NCI-H1694 (cell line): ENCODE measurements at regions not wholly inside any gene's neighbourhood (a gene's known extent, or its start where the extent isn't known, plus 50 kb on each side); places are given as distances from the start of the nearest gene placed in this dataset.
"Not testable (repeated sequence)": the region's sequence is repeated elsewhere in the genome, so short reads cannot be mapped to it uniquely, and the experiment has no call there.

ENCODE experiments used
- DNase-seq: peaks from one replicate; lab custom pipeline; 2025; lab: John Stamatoyannopoulos, UW

DNA sequence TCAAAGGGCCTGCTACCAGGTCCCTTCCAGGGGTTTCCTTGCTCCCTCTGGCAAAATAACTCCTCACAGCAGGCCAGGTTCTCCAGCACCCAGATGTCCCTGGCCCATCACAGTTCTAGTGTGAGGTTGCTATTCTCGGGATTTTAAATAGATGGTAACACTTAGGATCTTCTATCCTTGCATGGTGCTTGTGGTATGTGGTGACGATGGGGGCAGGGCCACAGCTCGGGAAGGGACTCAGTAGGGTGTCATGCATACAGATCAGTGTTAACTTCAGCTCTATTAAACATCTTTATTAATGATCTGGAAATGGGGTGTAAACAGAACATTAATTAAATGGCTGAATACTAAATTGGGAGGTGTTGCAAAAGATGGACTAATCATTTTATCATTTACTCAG lies 323.8 kb downstream of the QKI start:
- no peak for DNase-seq

GRCh38 chr6:163735076-163735475 lies 320.6 kb downstream of the QKI start:
- DNase-seq: no peak

DNA sequence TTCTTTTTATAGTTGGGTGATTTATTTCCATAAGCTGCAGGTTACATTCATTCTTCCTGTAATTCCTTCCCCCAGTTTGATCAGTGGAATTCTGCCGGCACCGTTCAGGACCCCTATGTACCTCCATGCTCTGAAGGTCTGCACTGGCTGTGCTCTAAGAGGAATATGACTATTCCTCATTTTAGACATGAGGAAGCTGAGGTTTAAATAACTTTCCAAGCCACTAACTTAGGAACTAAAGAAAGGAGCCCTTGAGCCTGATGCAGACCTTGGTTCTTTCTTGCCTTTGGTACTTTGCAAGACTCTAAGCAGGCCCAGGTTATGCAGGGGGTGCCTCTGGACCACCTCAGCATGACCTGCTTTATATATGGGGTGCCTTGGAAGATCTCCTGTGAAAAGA lies 318.5 kb downstream of the QKI start:
- DNase-seq: no peak

DNA sequence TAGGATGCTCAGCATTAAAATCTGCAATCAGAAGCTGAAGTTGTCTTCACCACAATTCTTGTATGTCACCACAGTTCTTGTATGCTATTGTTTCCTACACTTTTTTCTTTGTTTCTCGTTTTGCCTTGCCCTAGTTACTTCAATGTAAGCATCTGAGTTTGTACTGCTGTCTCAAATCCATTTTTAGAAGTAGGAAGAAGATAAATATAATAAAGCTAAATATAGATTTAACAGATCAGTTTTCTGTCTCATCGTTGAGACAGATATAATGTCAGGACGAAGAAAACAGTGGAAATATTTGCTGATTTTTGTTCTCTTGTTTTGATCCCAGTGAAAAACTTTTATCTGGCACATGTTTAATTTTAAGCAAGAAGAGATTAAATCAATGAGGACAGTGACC lies 318.0 kb downstream of the QKI start:
- no peak for DNase-seq

DNA sequence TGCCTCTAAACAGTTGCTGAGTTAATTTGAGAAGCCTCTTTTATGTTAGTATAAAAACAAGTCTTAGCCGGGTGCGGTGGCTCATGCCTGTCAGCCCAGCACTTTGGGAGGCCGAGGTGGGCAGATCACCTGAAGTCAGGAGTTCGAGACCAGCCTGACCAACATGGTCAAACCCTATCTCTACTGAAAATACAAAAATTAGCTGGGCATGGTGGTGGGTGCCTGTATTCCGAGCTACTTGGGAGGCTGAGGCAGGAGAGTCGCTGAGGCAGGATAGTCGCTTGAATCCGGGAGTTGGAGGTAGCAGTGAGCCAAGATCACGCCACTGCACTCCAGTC lies 317.5 kb downstream of the QKI start:
- DNase-seq: not testable (repeated sequence)

DNA sequence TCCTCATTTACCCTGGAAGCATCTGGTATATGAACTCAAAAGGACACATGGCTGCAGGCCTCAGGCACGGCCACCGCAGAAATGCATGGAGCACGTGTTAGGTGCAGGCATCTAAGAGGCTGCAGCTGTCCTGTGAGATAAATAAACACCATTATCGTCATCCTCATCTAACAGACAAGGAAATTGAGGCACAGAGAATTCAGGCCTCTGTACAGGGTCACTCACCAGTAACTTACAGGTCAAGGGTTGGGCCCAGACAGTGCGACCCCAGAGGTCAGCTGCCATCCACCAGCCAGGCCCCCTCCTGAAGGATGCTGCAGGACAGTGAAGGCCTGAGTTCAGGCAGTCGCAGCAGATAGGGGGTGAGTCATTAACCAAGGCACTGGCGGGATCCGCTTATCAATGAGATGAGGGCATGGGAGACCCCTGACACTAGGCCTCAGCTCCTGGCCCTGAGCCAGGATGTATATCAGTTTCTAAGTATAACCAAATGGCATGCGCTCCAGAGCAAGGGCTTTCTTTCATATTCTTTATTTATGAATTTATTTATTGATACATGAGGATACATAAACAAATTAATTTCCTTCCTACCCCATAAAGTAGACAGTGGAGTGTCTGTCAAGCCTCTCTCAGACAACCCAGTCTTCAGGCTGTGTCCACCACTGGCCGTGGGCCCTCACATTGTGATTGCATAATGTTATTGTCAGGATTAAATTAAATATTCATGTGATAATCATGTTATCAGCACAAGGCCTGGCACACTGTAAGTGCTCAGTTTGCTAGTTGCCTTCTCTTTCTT lies 316.9 kb downstream of the QKI start:
- DNase-seq: no peak

DNA sequence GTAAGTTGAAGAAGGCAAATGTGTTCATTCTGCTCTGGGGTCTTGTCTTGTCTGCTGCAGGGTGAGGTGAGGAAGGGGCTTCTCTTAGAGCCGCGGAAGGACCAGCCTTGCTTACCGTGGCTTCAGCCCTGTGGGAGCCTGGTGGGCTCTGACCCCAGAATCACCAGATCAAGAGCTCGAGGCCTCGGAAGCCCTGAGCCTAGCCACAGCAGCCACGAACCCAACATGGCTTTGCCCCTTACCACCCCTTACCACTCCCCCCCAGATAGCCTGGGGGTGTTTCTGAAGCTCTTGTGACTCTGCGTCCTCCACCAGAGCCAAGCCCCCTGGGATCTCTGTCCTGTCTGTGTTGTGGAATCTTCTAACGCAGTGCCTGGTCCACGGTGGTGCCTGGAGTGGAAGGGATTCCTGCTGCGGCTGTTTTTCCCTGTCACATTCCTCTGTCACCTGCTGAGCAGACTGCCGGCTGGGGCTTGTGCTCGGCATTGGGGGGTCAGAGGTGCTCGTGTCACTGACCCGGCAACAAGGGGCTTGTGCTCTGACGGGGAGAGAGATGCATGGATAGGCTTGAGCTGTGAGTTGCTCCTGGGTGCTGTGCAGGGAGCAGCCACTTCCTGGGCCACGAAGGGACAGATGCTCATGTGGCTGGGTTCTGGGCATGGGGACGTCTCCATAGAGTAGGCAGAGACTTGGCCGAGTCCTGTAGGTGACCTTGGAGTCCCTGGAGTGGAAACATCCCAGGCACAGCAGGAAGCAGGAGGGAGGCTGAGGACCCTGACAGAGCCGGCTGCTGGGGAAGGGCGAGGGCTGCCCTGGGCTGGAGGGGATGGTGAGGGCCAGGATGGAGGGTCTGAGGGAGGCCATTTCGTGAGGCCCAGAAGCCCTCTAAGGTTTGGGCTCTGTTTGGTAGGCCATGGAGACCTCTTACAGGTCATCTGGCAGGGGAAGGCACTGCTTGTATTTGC lies 316.0 kb downstream of the QKI start:
- no peak for DNase-seq

- no peak for DNase-seq
Measured at GRCh38 chr6:163729127-163729872, 314.8 kb downstream of the QKI start.

DNA sequence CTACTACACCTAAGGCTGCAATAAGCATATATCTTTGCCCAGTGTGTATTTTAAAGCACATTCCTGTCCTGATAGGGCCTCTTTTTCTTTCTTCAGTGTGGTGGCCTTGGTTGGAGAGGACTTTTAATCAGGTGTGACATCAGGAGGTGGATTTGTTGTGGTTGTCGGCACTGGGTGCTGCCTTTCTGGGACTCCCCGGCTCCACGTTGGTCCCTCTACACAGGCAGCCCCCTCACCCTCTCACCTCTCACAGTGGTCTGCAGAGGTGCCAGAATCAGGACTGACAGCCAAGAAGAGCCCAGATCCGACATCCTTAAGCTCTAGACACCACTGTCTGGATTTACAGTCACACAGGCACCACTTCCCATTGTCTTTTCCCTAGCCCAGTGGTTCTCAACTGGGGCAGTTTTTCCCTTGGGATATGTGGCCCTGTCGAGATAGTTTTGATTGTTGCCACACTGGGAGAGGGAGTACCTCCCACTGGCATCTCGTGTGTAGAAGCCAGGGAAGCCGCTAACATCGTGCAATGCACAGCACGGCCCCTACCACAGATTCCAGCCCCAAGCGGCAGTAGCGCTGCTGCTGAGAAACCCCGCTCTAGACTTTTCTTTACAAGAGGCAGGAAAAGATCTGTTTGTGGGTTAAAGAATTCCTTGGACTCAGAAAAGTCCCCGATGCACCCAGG lies 314.1 kb downstream of the QKI start:
- DNase-seq: no peak

DNA sequence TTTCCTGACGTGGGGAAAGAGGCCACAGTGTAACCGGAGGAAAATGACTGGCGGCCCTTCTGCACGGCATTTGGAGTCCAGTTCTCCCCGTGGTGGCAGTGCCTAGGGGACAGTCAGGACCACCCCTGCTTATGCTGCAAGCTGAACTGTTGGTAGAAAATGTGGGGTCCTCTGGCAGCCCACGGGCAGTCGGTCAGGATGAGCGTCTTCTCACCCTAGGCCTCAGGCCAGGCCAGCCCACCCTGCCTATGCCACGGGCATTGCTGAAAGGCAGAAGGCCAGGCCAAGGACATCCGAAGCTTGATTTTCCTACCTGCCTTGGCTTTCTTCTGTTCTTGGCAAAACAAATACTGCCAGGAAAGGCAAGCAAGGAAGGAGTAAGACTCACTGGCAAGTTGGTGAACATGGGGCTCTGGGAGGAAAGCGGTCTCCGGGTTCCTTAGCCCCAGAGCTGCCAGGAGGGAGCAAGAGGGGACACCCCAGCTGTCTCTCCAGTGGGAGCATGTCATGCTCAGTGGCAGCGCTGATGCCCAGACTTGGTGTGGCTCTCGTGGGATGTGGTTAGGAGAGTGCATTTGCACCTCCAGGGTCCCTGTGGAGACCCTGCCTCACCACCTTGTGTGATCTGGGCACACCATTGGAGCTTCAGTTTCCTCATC lies 311.6 kb downstream of the QKI start:
- no peak for DNase-seq

- no peak for DNase-seq
Measured at GRCh38 chr6:163725008-163725941, 310.8 kb downstream of the QKI start.

GRCh38 chr6:163724196-163724595 lies 309.7 kb downstream of the QKI start:
- DNase-seq: no peak

- DNase-seq: no peak
Measured at GRCh38 chr6:163723759-163724158, 309.2 kb downstream of the QKI start.

- no peak for DNase-seq
Measured at GRCh38 chr6:163721922-163722692, 307.6 kb downstream of the QKI start.

DNA sequence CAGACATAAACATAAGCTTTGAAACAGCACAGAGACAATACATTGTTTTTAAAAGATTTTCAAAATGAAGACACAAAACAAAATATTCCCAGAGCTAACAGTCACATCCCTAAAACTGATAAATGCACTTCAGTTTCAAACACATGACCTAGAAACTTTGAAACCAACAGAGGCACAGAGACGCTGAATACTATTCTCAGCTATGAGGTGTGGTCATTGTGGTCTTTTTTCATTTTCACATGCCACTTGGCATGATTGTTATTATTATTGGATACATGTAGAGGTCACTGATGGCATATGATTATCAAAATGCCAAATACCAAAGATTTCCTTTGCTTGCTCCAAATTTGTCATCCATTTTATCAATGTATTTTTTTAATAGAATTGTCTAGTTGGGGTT lies 306.9 kb downstream of the QKI start:
- no peak for DNase-seq

GRCh38 chr6:163720460-163721235 lies 306.1 kb downstream of the QKI start:
- DNase-seq: no peak

DNA sequence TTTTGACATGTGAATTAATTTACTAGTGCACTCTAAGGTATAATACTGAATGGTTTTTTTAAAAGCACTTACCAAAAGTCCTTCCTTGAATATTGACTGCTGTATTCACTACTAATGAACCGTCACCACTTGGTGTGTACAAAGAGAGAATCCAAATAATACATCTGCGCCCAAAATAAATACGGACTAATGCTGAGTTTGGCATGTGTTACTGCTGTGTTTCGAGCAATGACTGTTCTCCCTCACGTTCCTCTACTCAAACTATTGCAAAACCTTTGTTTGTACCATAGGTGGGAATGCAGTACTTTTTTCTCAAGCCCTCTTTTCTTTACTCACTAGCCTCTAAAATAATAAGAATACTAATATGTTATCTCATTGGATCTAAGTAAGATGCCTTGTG lies 305.5 kb downstream of the QKI start:
- no peak for DNase-seq

- no peak for DNase-seq
Measured at GRCh38 chr6:163719028-163719742, 304.7 kb downstream of the QKI start.
